WERI-Rb-1 (cell line): ENCODE measurements at regions not wholly inside any gene's neighbourhood (a gene's known extent, or its start where the extent isn't known, plus 50 kb on each side); places are given as distances from the start of the nearest gene placed in this dataset.
A peak's percentile ranks its signal among the peaks of the same experiment; 100 is the strongest.

Experiments
- DNase-seq: peaks from one replicate; pipeline ENCODE4 v3.0.0-alpha.2; 2020
- H3K27ac ChIP-seq: fragments of 250-450 bp; sonication (Bioruptor Pico); 2 replicates; pipeline ENCODE4 v1.5.1; 2020; ENCODE audit warnings: mild to moderate bottlenecking, moderate library complexity
- H3K27me3 ChIP-seq: fragments of 250-450 bp; sonication (Bioruptor Pico); 2 replicates; pipeline ENCODE4 v1.5.1; 2021; ENCODE audit warnings: mild to moderate bottlenecking, low read depth, moderate library complexity; ENCODE audit not compliant: insufficient read depth, severe bottlenecking
- H3K36me3 ChIP-seq: fragments of 250-450 bp; sonication (Bioruptor Pico); 2 replicates; pipeline ENCODE4 v1.5.1; 2020; ENCODE audit warnings: mild to moderate bottlenecking, moderate library complexity
- H3K4me3 ChIP-seq: 2 replicates; pipeline ENCODE4 v1.5.1; 2011; ENCODE audit warnings: low read depth, mild to moderate bottlenecking, control low read depth, low read length
- H3K9me3 ChIP-seq: fragments of 250-450 bp; sonication (Bioruptor Pico); 2 replicates; pipeline ENCODE4 v1.5.1; 2021; ENCODE audit warnings: mild to moderate bottlenecking, moderate library complexity; ENCODE audit not compliant: severe bottlenecking
- CTCF ChIP-seq: IDR thresholded peaks from 2 replicates; pipeline ENCODE4 v1.5.1; 2011; ENCODE audit warnings: low read depth, mild to moderate bottlenecking, control low read depth, inconsistent platforms, low read length

- H3K9me3 ChIP-seq: peaks cover 20% of the 10 kb centered on the region
- DNase-seq: no peak
- peaks cover 6% of the 10 kb centered on the region for H3K36me3 ChIP-seq
- no peak overlapping the region for H3K4me3 ChIP-seq
- no peaks in the 10 kb centered on the region for H3K27me3 ChIP-seq
- H3K27ac ChIP-seq: no peak overlapping the region
- TF ChIP-seq CTCF: no peak
Observed at GRCh38 chr3:13158408-13158807, 85.2 kb upstream of the IQSEC1 start.

GRCh38 chr3:13157986-13158385 is 84.8 kb upstream of the IQSEC1 start:
- no peak for DNase-seq
- Histone ChIP-seq H3K36me3 (peaks cover 6% of the 10 kb centered on the region), H3K9me3 (peaks cover 20% of the 10 kb centered on the region), H3K27ac (no peak overlapping the region), H3K27me3 (no peaks in the 10 kb centered on the region), H3K4me3 (no peak overlapping the region)
- TF ChIP-seq CTCF: no peak

GRCh38 chr3:13152826-13153710 is 79.8 kb upstream of the IQSEC1 start:
- Histone ChIP-seq H3K4me3 (no peak overlapping the region), H3K27ac (peak overlapping the region; percentile 79)
- no peak for TF ChIP-seq CTCF

GRCh38 chr3:13150624-13151023 is 77.4 kb upstream of the IQSEC1 start:
- peak; percentile 3 for DNase-seq
- no peak overlapping the region for H3K27ac ChIP-seq
- no peaks in the 10 kb centered on the region for H3K27me3 ChIP-seq
- H3K4me3 ChIP-seq: no peak overlapping the region
- H3K36me3 ChIP-seq: peaks cover 4% of the 10 kb centered on the region; the same call in 1 of the 2 replicates
- TF ChIP-seq CTCF: no peak
- peaks cover 5% of the 10 kb centered on the region for H3K9me3 ChIP-seq

More at GRCh38 chr3:13152826-13153710, 79.8 kb upstream of the IQSEC1 start:
- Histone ChIP-seq H3K36me3 (peaks cover 4% of the 10 kb centered on the region), H3K27me3 (no peaks in the 10 kb centered on the region), H3K9me3 (peaks cover 20% of the 10 kb centered on the region)
- no peak for DNase-seq

GRCh38 chr3:13149330-13150108 is 76.3 kb upstream of the IQSEC1 start:
- H3K4me3 ChIP-seq: no peak overlapping the region
- no peaks in the 10 kb centered on the region for H3K36me3 ChIP-seq
- no peaks in the 10 kb centered on the region for H3K27me3 ChIP-seq
- no peaks in the 10 kb centered on the region for H3K9me3 ChIP-seq
- no peak for TF ChIP-seq CTCF
- DNase-seq: peak; percentile 16
- H3K27ac ChIP-seq: peak overlapping the region; percentile 61
